Peyer's patch (tissue), 4 donors: ENCODE measurements at regions not wholly inside any gene's neighbourhood (a gene's known extent, or its start where the extent isn't known, plus 50 kb on each side); places are given as distances from the start of the nearest gene placed in this dataset.

Experiments used
- POLR2A ChIP-seq, 2 donors: fragments of 450-650 bp; IDR thresholded peaks; one replicate each; pipeline ENCODE4 v1.5.1; 2017; ENCODE audit warnings: antibody characterized with exemption in 2 of 2, mild to moderate bottlenecking in 2 of 2, moderate library complexity in 2 of 2
- TF ChIP-seq, protein P1 (sequence below), 6 experiments: fragments of 450-650 bp in 4 of 6; fragments of 200-600 bp in 2 of 6; sonication (generic) in 1 of 6; IDR thresholded peaks; one replicate each; pipeline ENCODE4 v1.5.1; 2017 to 2019; ENCODE audit warnings: antibody characterized with exemption in 6 of 6, mild to moderate bottlenecking in 3 of 6, moderate library complexity in 1 of 6

DNA sequence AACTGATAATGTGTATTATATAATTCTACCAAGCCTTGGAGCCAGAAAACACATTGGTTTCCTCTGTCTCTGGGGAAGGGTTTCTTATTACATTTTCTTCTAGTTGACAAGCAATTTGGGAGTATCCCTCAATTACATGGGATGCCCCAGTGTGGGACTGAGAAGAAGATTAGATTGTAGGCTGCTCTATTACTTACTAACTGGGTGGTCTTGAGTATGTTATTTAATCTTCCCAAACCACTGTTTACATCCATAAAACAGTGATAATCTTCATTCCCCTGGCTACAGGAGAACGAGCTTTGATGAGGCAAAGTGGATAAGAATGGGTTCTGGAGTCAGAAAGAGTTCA, 105.8 kb downstream of the TSEN15 start:
- TF ChIP-seq, protein P1, sequence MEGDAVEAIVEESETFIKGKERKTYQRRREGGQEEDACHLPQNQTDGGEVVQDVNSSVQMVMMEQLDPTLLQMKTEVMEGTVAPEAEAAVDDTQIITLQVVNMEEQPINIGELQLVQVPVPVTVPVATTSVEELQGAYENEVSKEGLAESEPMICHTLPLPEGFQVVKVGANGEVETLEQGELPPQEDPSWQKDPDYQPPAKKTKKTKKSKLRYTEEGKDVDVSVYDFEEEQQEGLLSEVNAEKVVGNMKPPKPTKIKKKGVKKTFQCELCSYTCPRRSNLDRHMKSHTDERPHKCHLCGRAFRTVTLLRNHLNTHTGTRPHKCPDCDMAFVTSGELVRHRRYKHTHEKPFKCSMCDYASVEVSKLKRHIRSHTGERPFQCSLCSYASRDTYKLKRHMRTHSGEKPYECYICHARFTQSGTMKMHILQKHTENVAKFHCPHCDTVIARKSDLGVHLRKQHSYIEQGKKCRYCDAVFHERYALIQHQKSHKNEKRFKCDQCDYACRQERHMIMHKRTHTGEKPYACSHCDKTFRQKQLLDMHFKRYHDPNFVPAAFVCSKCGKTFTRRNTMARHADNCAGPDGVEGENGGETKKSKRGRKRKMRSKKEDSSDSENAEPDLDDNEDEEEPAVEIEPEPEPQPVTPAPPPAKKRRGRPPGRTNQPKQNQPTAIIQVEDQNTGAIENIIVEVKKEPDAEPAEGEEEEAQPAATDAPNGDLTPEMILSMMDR (IDR thresholded peaks at IDR 0.05), result no peak
- TF ChIP-seq POLR2A (IDR thresholded peaks at IDR 0.05), result no peak
